WTC11 (cell line): ENCODE measurements at regions not wholly inside any gene's neighbourhood (a gene's known extent, or its start where the extent isn't known, plus 50 kb on each side); places are given as distances from the start of the nearest gene placed in this dataset.

ENCODE experiments used
- ATAC-seq: fragments of 200-7000 bp; cut with Tn5 transposase; 2 replicates; pipeline ENCODE4 v1.10.0; 2021; ENCODE audit warnings: mild to moderate bottlenecking, moderate library complexity
- CTCF ChIA-PET: fragments of 300-600 bp; sonication (Branson Sonifier 250); formaldehyde crosslinking; loops from one replicate; lab custom pipeline; 2021; ENCODE audit warnings: antibody characterized with exemption; lab: Charles Lee
- POLR2A ChIA-PET: fragments of 350-600 bp; sonication (Branson Sonifier 250); formaldehyde crosslinking; loops from one replicate; lab custom pipeline; 2021; ENCODE audit warnings: antibody characterized with exemption; lab: Charles Lee
- DNase-seq: peaks from one replicate; pipeline ENCODE4 v3.0.0; 2021; ENCODE audit warnings: low spot score
- H3K27ac Mint-ChIP-seq: 2 replicates; pipeline ENCODE4 v1.8.0; 2021; ENCODE audit warnings: mixed read lengths
- H3K27me3 Mint-ChIP-seq: 2 replicates; pipeline ENCODE4 v1.8.0; 2021; ENCODE audit warnings: low read depth, mild to moderate bottlenecking, moderate library complexity, mixed read lengths
- H3K36me3 Mint-ChIP-seq: 2 replicates; pipeline ENCODE4 v1.8.0; 2021; ENCODE audit warnings: mixed read lengths
- H3K4me1 Mint-ChIP-seq: 2 replicates; pipeline ENCODE4 v1.8.0; 2022; ENCODE audit warnings: mixed read lengths
- H3K4me3 Mint-ChIP-seq: 2 replicates; pipeline ENCODE4 v1.8.0; 2021; ENCODE audit warnings: mild to moderate bottlenecking, moderate library complexity, mixed read lengths
- H3K9me3 Mint-ChIP-seq: 2 replicates; pipeline ENCODE4 v1.8.0; 2021; ENCODE audit warnings: mixed read lengths
- ATF1 ChIP-seq: sonication (generic); formaldehyde crosslinking; IDR thresholded peaks from 2 replicates; pipeline ENCODE4 v1.8.1; 2023; ENCODE audit warnings: mild to moderate bottlenecking, moderate library complexity, missing genetic modification reagents
- CREB1 ChIP-seq: sonication (generic); formaldehyde crosslinking; IDR thresholded peaks from 2 replicates; pipeline ENCODE4 v1.8.0; 2023; ENCODE audit warnings: mild to moderate bottlenecking, missing genetic modification reagents
- FOXP1 ChIP-seq: sonication (generic); formaldehyde crosslinking; IDR thresholded peaks from 2 replicates; pipeline ENCODE4 v1.8.0; 2022; ENCODE audit warnings: missing genetic modification reagents, mild to moderate bottlenecking, moderate library complexity, borderline replicate concordance
- KAT7 ChIP-seq: sonication (generic); formaldehyde crosslinking; IDR thresholded peaks from 2 replicates; pipeline ENCODE4 v1.8.1; 2023; ENCODE audit warnings: missing genetic modification reagents, mild to moderate bottlenecking, borderline replicate concordance
- NR1H2 ChIP-seq: sonication (generic); formaldehyde crosslinking; IDR thresholded peaks from 2 replicates; pipeline ENCODE4 v1.9.0; 2021; ENCODE audit warnings: mild to moderate bottlenecking, moderate library complexity, missing genetic modification reagents
- NR2C2 ChIP-seq: sonication (generic); formaldehyde crosslinking; IDR thresholded peaks from 2 replicates; pipeline ENCODE4 v1.8.0; 2022; ENCODE audit warnings: mild to moderate bottlenecking, missing genetic modification reagents
- RELA ChIP-seq: sonication (generic); formaldehyde crosslinking; IDR thresholded peaks from 2 replicates; pipeline ENCODE4 v1.8.1; 2022; ENCODE audit warnings: missing genetic modification reagents, mild to moderate bottlenecking, borderline replicate concordance
- SMAD4 ChIP-seq: sonication (generic); formaldehyde crosslinking; IDR thresholded peaks from 2 replicates; pipeline ENCODE4 v1.8.0; 2022; ENCODE audit warnings: mild to moderate bottlenecking, missing genetic modification reagents
- SP1 ChIP-seq: sonication (generic); formaldehyde crosslinking; conservative IDR thresholded peaks from 2 replicates; pipeline ENCODE4 v1.8.1; 2022; ENCODE audit warnings: missing genetic modification reagents
- TEAD4 ChIP-seq: sonication (generic); formaldehyde crosslinking; IDR thresholded peaks from 2 replicates; pipeline ENCODE4 v1.8.0; 2022; ENCODE audit warnings: mild to moderate bottlenecking, missing genetic modification reagents
- TP53 ChIP-seq: sonication (generic); formaldehyde crosslinking; IDR thresholded peaks from 2 replicates; pipeline ENCODE4 v1.8.1; 2023; ENCODE audit warnings: mild to moderate bottlenecking, missing genetic modification reagents
- ZNF138 ChIP-seq: sonication (generic); formaldehyde crosslinking; conservative IDR thresholded peaks from 2 replicates; pipeline ENCODE4 v1.8.1; 2022; ENCODE audit warnings: mild to moderate bottlenecking, moderate library complexity, missing genetic modification reagents
- TF ChIP-seq, protein P1 (sequence below): fragments of 250-450 bp; sonication (Bioruptor Pico); conservative IDR thresholded peaks from 2 replicates; pipeline ENCODE4 v1.9.0; 2021; ENCODE audit warnings: mild to moderate bottlenecking
- TF ChIP-seq, protein P2 (sequence below): sonication (generic); formaldehyde crosslinking; IDR thresholded peaks from 2 replicates; pipeline ENCODE4 v1.8.0; 2023; ENCODE audit warnings: mild to moderate bottlenecking, missing genetic modification reagents
- TF ChIP-seq, protein P3 (sequence below): sonication (generic); formaldehyde crosslinking; IDR thresholded peaks from 2 replicates; pipeline ENCODE4 v1.8.0; 2022; ENCODE audit warnings: mild to moderate bottlenecking, missing genetic modification reagents
- TF ChIP-seq, protein P4 (sequence below): sonication (generic); formaldehyde crosslinking; IDR thresholded peaks from 2 replicates; pipeline ENCODE4 v1.8.1; 2022; ENCODE audit warnings: low read depth, mild to moderate bottlenecking, moderate library complexity, missing genetic modification reagents, borderline replicate concordance
- TF ChIP-seq, protein P5 (sequence below): sonication (generic); formaldehyde crosslinking; IDR thresholded peaks from 2 replicates; pipeline ENCODE4 v1.8.1; 2022; ENCODE audit warnings: mild to moderate bottlenecking, missing genetic modification reagents, moderate library complexity, borderline replicate concordance
- TF ChIP-seq, protein P6 (sequence below): sonication (generic); formaldehyde crosslinking; IDR thresholded peaks from 2 replicates; pipeline ENCODE4 v1.8.1; 2023; ENCODE audit warnings: mild to moderate bottlenecking, missing genetic modification reagents
- TF ChIP-seq, protein P7 (sequence below): fragments of 250-450 bp; sonication (Bioruptor Pico); IDR thresholded peaks from 2 replicates; pipeline ENCODE4 v1.9.0; 2021; ENCODE audit warnings: mild to moderate bottlenecking

DNA sequence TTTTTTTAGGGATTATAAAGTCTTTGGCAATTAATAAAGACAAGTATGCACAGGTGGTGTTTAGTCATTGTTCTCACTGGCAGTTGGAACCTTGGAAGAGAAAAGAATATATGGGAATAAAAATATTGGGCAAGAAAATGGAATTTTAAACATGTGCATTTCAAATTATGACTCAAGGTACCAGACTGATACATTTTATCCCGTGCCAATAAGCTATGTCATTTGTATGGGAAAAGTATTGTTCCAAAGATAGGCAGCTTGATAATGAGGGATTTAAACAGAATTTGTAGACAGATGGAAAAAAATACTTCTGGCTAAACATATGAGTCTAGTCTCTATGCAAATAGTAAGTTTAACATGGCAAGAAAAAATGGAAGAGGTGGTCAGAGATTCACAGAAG lies 169.5 kb upstream of the UFM1 start:
- no peak for DNase-seq
- CTCF ChIA-PET = no interaction called here
- POLR2A ChIA-PET = no interaction called here
- Mint-ChIP-seq H3K27me3 (no peaks in the 10 kb centered on the region), H3K36me3 (no peaks in the 10 kb centered on the region), H3K4me3 (no peak overlapping the region), H3K27ac (no peak overlapping the region), H3K9me3 (no peaks in the 10 kb centered on the region), H3K4me1 (peaks cover 25% of the 10 kb centered on the region)
- no peak for ATAC-seq
- TF ChIP-seq, protein P1, sequence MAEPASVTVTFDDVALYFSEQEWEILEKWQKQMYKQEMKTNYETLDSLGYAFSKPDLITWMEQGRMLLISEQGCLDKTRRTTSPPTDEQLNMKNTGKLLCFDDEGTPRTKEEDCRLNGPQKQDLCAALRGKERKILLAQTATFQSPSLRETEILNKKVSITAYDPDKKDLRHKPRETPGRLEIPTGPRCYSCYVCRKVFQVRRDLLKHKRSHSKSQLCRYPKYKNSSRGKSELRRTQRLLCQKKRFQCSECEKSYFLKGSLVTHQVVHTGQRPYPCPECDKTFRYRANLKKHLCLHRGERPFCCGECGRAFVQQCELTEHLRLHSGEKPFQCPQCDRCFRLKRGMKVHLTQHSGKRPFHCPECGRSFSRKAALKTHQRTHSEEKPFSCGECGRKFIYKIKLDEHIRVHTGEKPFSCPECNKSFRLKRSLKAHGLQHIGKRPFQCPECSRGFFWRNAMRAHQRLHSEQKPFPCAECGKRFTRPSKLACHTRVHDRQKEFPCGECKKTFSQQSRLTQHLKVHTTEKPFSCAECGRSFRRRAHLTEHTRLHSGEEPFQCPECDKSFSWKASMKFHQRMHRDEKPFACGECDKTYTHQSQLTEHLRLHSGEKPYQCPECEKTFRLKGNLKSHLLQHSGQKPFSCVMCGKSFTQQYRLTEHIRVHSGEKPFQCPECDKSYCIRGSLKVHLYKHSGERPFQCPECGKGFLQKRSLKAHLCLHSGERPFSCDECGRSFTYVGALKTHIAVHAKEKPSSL = no peak
- TF ChIP-seq, protein P2, sequence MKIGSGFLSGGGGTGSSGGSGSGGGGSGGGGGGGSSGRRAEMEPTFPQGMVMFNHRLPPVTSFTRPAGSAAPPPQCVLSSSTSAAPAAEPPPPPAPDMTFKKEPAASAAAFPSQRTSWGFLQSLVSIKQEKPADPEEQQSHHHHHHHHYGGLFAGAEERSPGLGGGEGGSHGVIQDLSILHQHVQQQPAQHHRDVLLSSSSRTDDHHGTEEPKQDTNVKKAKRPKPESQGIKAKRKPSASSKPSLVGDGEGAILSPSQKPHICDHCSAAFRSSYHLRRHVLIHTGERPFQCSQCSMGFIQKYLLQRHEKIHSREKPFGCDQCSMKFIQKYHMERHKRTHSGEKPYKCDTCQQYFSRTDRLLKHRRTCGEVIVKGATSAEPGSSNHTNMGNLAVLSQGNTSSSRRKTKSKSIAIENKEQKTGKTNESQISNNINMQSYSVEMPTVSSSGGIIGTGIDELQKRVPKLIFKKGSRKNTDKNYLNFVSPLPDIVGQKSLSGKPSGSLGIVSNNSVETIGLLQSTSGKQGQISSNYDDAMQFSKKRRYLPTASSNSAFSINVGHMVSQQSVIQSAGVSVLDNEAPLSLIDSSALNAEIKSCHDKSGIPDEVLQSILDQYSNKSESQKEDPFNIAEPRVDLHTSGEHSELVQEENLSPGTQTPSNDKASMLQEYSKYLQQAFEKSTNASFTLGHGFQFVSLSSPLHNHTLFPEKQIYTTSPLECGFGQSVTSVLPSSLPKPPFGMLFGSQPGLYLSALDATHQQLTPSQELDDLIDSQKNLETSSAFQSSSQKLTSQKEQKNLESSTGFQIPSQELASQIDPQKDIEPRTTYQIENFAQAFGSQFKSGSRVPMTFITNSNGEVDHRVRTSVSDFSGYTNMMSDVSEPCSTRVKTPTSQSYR (CRISPR knock-in tag) = no peak
- TF ChIP-seq, protein P3, sequence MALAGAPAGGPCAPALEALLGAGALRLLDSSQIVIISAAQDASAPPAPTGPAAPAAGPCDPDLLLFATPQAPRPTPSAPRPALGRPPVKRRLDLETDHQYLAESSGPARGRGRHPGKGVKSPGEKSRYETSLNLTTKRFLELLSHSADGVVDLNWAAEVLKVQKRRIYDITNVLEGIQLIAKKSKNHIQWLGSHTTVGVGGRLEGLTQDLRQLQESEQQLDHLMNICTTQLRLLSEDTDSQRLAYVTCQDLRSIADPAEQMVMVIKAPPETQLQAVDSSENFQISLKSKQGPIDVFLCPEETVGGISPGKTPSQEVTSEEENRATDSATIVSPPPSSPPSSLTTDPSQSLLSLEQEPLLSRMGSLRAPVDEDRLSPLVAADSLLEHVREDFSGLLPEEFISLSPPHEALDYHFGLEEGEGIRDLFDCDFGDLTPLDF (CRISPR knock-in tag) = no peak
- no peak for TF ChIP-seq ZNF138 (CRISPR knock-in tag)
- TF ChIP-seq NR2C2 = no peak
- no peak for TF ChIP-seq TEAD4
- no peak for TF ChIP-seq NR1H2 (CRISPR knock-in tag)
- TF ChIP-seq SP1 (CRISPR knock-in tag) = no peak
- TF ChIP-seq ATF1 (CRISPR knock-in tag) = no peak
- no peak for TF ChIP-seq FOXP1 (CRISPR knock-in tag)
- TF ChIP-seq, protein P4, sequence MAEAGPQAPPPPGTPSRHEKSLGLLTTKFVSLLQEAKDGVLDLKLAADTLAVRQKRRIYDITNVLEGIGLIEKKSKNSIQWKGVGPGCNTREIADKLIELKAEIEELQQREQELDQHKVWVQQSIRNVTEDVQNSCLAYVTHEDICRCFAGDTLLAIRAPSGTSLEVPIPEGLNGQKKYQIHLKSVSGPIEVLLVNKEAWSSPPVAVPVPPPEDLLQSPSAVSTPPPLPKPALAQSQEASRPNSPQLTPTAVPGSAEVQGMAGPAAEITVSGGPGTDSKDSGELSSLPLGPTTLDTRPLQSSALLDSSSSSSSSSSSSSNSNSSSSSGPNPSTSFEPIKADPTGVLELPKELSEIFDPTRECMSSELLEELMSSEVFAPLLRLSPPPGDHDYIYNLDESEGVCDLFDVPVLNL (CRISPR knock-in tag) = no peak
- no peak for TF ChIP-seq TP53 (CRISPR knock-in tag)
- no peak for TF ChIP-seq SMAD4 (CRISPR knock-in tag)
- no peak for TF ChIP-seq RELA (CRISPR knock-in tag)
- TF ChIP-seq, protein P5, sequence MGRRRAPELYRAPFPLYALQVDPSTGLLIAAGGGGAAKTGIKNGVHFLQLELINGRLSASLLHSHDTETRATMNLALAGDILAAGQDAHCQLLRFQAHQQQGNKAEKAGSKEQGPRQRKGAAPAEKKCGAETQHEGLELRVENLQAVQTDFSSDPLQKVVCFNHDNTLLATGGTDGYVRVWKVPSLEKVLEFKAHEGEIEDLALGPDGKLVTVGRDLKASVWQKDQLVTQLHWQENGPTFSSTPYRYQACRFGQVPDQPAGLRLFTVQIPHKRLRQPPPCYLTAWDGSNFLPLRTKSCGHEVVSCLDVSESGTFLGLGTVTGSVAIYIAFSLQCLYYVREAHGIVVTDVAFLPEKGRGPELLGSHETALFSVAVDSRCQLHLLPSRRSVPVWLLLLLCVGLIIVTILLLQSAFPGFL (CRISPR knock-in tag) = no peak
- no peak for TF ChIP-seq KAT7
- no peak for TF ChIP-seq CREB1 (CRISPR knock-in tag)
- TF ChIP-seq, protein P6, sequence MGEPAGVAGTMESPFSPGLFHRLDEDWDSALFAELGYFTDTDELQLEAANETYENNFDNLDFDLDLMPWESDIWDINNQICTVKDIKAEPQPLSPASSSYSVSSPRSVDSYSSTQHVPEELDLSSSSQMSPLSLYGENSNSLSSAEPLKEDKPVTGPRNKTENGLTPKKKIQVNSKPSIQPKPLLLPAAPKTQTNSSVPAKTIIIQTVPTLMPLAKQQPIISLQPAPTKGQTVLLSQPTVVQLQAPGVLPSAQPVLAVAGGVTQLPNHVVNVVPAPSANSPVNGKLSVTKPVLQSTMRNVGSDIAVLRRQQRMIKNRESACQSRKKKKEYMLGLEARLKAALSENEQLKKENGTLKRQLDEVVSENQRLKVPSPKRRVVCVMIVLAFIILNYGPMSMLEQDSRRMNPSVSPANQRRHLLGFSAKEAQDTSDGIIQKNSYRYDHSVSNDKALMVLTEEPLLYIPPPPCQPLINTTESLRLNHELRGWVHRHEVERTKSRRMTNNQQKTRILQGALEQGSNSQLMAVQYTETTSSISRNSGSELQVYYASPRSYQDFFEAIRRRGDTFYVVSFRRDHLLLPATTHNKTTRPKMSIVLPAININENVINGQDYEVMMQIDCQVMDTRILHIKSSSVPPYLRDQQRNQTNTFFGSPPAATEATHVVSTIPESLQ (CRISPR knock-in tag) = no peak
- TF ChIP-seq, protein P7, sequence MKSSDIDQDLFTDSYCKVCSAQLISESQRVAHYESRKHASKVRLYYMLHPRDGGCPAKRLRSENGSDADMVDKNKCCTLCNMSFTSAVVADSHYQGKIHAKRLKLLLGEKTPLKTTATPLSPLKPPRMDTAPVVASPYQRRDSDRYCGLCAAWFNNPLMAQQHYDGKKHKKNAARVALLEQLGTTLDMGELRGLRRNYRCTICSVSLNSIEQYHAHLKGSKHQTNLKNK (CRISPR knock-in tag) = no peak
